ENCODE measurements at regions not wholly inside any gene's neighbourhood (a gene's known extent, or its start where the extent isn't known, plus 50 kb on each side); places are given as distances from the start of the nearest gene placed in this dataset.

GRCh38 chr9:81416476-81417298 is 272.7 kb downstream of the TLE1 start:
- H3K27me3 ChIP-seq (ENCODE audit: control insufficient read depth, insufficient read depth, low read length): no peaks in the 10 kb centered on the region
- TF ChIP-seq CTCF (IDR thresholded peaks at IDR 0.05; ENCODE audit: insufficient read depth, low read length, poor library complexity, severe bottlenecking): no peak
- no peaks in the 10 kb centered on the region for H3K36me3 ChIP-seq (ENCODE audit: control insufficient read depth, insufficient read depth, low read length)
- DNase-seq (ENCODE audit: low read depth): no peak
- H3K4me3 ChIP-seq (ENCODE audit: low read depth, low read length): no peak overlapping the region

GRCh38 chr9:81414836-81415235 is 274.5 kb downstream of the TLE1 start:
- no peak for DNase-seq (ENCODE audit: low read depth)
- no peaks in the 10 kb centered on the region for H3K36me3 ChIP-seq (ENCODE audit: control insufficient read depth, insufficient read depth, low read length)
- no peaks in the 10 kb centered on the region for H3K27me3 ChIP-seq (ENCODE audit: control insufficient read depth, insufficient read depth, low read length)
- H3K4me3 ChIP-seq (ENCODE audit: low read depth, low read length): no peak overlapping the region
- TF ChIP-seq CTCF (IDR thresholded peaks at IDR 0.05; ENCODE audit: insufficient read depth, low read length, poor library complexity, severe bottlenecking): no peak

GRCh38 chr9:81411961-81412360 is 277.4 kb downstream of the TLE1 start:
- Histone ChIP-seq H3K36me3 (ENCODE audit: control insufficient read depth, insufficient read depth, low read length) (no peaks in the 10 kb centered on the region), H3K4me3 (ENCODE audit: low read depth, low read length) (no peak overlapping the region), H3K27me3 (ENCODE audit: control insufficient read depth, insufficient read depth, low read length) (no peaks in the 10 kb centered on the region)
- no peak for DNase-seq (ENCODE audit: low read depth)
- no peak for TF ChIP-seq CTCF (IDR thresholded peaks at IDR 0.05; ENCODE audit: insufficient read depth, low read length, poor library complexity, severe bottlenecking)

GRCh38 chr9:81410201-81410600 is 279.1 kb downstream of the TLE1 start:
- DNase-seq (ENCODE audit: low read depth): peak; percentile 89
- Histone ChIP-seq H3K4me3 (ENCODE audit: low read depth, low read length) (no peak overlapping the region), H3K36me3 (ENCODE audit: control insufficient read depth, insufficient read depth, low read length) (no peaks in the 10 kb centered on the region)

GRCh38 chr9:81408951-81409350 is 280.4 kb downstream of the TLE1 start:
- H3K4me3 ChIP-seq (ENCODE audit: low read depth, low read length): no peak overlapping the region
- TF ChIP-seq CTCF (IDR thresholded peaks at IDR 0.05; ENCODE audit: insufficient read depth, low read length, poor library complexity, severe bottlenecking): no peak
- H3K36me3 ChIP-seq (ENCODE audit: control insufficient read depth, insufficient read depth, low read length): no peaks in the 10 kb centered on the region
- H3K27me3 ChIP-seq (ENCODE audit: control insufficient read depth, insufficient read depth, low read length): no peaks in the 10 kb centered on the region
- no peak for DNase-seq (ENCODE audit: low read depth)

More at GRCh38 chr9:81410201-81410600, 279.1 kb downstream of the TLE1 start:
- TF ChIP-seq CTCF (IDR thresholded peaks at IDR 0.05; ENCODE audit: insufficient read depth, low read length, poor library complexity, severe bottlenecking): no peak
- H3K27me3 ChIP-seq (ENCODE audit: control insufficient read depth, insufficient read depth, low read length): no peaks in the 10 kb centered on the region

All from kidney epithelial cell (primary cell).